ENCODE measurements at regions not wholly inside any gene's neighbourhood (a gene's known extent, or its start where the extent isn't known, plus 50 kb on each side); places are given as distances from the start of the nearest gene placed in this dataset.

DNA sequence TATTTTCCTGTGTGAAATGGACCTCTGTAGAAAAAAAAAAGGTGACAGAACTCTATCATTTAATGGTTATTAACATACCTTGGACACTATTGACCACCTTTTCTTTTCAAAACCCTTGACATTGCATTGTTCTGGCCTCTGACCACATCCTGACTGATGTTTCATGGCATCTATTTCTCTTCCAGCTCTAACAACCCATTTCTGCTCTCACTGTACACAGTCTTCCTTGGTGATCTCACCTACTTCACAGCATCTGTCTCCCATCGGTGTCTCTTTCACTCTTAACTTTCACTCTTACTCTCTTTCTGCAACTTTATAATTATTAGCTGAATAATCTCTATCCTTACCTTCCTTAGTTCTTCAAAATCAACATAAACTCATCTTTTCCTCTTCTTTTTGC lies 217.4 kb upstream of the CD96 start (continued):
- TF ChIP-seq, protein P1, sequence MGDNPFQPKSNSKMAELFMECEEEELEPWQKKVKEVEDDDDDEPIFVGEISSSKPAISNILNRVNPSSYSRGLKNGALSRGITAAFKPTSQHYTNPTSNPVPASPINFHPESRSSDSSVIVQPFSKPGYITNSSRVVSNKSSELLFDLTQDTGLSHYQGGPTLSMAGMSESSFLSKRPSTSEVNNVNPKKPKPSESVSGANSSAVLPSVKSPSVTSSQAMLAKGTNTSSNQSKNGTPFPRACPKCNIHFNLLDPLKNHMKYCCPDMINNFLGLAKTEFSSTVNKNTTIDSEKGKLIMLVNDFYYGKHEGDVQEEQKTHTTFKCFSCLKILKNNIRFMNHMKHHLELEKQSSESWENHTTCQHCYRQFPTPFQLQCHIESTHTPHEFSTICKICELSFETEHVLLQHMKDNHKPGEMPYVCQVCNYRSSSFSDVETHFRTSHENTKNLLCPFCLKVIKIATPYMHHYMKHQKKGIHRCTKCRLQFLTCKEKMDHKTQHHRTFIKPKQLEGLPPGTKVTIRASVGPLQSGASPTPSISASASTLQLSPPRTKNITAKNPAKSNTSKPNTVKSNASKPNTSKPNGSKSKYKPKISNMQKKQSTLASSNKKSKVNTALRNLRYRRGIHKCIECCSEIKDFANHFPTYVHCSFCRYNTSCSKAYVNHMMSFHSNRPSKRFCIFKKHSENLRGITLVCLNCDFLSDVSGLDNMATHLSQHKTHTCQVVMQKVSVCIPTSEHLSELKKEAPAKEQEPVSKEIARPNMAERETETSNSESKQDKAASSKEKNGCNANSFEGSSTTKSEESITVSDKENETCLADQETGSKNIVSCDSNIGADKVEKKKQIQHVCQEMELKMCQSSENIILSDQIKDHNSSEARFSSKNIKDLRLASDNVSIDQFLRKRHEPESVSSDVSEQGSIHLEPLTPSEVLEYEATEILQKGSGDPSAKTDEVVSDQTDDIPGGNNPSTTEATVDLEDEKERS (tag by site-specific recombination; IDR thresholded peaks at IDR 0.05), result no peak
- TF ChIP-seq ZNF324 (tag by site-specific recombination; IDR thresholded peaks at IDR 0.05) (no peak), ZNF23 (tag by site-specific recombination; IDR thresholded peaks at IDR 0.05; ENCODE audit: borderline replicate concordance) (no peak)

DNA sequence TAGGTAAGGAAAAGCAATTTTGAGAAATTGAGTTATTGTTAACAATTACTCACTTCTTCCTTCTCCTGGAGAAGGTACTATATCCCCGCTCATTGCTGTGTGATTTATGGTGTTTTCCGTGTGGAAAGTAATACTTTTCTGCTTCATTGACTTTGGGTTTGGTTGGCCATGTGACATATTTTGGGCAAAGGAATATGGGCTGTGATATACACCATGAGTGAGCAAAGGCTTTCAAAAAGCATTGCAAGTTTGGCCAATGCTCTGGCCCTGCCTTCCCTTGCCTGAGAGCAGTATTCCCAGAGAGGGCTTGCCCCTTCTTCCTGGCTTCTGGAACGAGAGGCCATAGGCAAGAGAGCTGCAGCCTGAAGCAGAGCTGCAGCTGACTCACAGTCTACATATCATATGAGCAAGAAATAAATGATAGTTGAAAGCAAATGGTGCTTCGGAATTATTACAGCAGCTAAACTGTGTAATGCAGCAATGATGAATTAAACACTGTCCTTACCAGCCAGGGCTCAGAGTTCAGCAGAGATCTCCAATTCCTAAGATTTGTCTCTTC lies 216.8 kb upstream of the CD96 start:
- Histone ChIP-seq H3K36me3 (ENCODE audit: control insufficient read depth in 2 of 2, insufficient read depth in 1 of 2, low read length in 2 of 2) (no peaks in the 10 kb centered on the region), H3K4me3 (ENCODE audit: low read depth, low read length) (no peak overlapping the region), H3K9me3 (ENCODE audit: control insufficient read depth, insufficient read depth, low read depth, low read length) (no peaks in the 10 kb centered on the region), H3K4me1 (ENCODE audit: control insufficient read depth, insufficient read depth, low read length) (no peaks in the 10 kb centered on the region), H3K27ac (ENCODE audit: extremely low read depth, low read depth, low read length) (no peak overlapping the region)
- CTCF ChIA-PET, result no interaction called here
- TF ChIP-seq, protein P2, sequence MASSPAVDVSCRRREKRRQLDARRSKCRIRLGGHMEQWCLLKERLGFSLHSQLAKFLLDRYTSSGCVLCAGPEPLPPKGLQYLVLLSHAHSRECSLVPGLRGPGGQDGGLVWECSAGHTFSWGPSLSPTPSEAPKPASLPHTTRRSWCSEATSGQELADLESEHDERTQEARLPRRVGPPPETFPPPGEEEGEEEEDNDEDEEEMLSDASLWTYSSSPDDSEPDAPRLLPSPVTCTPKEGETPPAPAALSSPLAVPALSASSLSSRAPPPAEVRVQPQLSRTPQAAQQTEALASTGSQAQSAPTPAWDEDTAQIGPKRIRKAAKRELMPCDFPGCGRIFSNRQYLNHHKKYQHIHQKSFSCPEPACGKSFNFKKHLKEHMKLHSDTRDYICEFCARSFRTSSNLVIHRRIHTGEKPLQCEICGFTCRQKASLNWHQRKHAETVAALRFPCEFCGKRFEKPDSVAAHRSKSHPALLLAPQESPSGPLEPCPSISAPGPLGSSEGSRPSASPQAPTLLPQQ (tag by site-specific recombination; IDR thresholded peaks at IDR 0.05), result no peak
- TF ChIP-seq ZNF548 (tag by site-specific recombination; IDR thresholded peaks at IDR 0.05) (no peak), ZFP69B (tag by site-specific recombination; IDR thresholded peaks at IDR 0.05) (no peak), ZNF76 (tag by site-specific recombination; IDR thresholded peaks at IDR 0.05; ENCODE audit: borderline replicate concordance, low read depth) (no peak), ZNF677 (tag by site-specific recombination; IDR thresholded peaks at IDR 0.05) (no peak), GLIS1 (tag by site-specific recombination; IDR thresholded peaks at IDR 0.05) (no peak), ZNF175 (tag by site-specific recombination; IDR thresholded peaks at IDR 0.05) (no peak), KLF9 (tag by site-specific recombination; IDR thresholded peaks at IDR 0.05; ENCODE audit: low read depth) (no peak)
- TF ChIP-seq, protein P3, sequence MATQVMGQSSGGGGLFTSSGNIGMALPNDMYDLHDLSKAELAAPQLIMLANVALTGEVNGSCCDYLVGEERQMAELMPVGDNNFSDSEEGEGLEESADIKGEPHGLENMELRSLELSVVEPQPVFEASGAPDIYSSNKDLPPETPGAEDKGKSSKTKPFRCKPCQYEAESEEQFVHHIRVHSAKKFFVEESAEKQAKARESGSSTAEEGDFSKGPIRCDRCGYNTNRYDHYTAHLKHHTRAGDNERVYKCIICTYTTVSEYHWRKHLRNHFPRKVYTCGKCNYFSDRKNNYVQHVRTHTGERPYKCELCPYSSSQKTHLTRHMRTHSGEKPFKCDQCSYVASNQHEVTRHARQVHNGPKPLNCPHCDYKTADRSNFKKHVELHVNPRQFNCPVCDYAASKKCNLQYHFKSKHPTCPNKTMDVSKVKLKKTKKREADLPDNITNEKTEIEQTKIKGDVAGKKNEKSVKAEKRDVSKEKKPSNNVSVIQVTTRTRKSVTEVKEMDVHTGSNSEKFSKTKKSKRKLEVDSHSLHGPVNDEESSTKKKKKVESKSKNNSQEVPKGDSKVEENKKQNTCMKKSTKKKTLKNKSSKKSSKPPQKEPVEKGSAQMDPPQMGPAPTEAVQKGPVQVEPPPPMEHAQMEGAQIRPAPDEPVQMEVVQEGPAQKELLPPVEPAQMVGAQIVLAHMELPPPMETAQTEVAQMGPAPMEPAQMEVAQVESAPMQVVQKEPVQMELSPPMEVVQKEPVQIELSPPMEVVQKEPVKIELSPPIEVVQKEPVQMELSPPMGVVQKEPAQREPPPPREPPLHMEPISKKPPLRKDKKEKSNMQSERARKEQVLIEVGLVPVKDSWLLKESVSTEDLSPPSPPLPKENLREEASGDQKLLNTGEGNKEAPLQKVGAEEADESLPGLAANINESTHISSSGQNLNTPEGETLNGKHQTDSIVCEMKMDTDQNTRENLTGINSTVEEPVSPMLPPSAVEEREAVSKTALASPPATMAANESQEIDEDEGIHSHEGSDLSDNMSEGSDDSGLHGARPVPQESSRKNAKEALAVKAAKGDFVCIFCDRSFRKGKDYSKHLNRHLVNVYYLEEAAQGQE (tag by site-specific recombination; IDR thresholded peaks at IDR 0.05), result no peak
- TF ChIP-seq, protein P4, sequence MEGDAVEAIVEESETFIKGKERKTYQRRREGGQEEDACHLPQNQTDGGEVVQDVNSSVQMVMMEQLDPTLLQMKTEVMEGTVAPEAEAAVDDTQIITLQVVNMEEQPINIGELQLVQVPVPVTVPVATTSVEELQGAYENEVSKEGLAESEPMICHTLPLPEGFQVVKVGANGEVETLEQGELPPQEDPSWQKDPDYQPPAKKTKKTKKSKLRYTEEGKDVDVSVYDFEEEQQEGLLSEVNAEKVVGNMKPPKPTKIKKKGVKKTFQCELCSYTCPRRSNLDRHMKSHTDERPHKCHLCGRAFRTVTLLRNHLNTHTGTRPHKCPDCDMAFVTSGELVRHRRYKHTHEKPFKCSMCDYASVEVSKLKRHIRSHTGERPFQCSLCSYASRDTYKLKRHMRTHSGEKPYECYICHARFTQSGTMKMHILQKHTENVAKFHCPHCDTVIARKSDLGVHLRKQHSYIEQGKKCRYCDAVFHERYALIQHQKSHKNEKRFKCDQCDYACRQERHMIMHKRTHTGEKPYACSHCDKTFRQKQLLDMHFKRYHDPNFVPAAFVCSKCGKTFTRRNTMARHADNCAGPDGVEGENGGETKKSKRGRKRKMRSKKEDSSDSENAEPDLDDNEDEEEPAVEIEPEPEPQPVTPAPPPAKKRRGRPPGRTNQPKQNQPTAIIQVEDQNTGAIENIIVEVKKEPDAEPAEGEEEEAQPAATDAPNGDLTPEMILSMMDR (tag by site-specific recombination; IDR thresholded peaks at IDR 0.05), result no peak
- POLR2A ChIA-PET, result no interaction called here

Measured in HEK293 (cell line).